Sigmoid colon (tissue), 4 donors: ENCODE measurements at regions not wholly inside any gene's neighbourhood (a gene's known extent, or its start where the extent isn't known, plus 50 kb on each side); places are given as distances from the start of the nearest gene placed in this dataset.

ENCODE experiments used
- CTCF ChIP-seq, 4 experiments: fragments of 450-650 bp in 3 of 4; fragments of 200-600 bp in 1 of 4; IDR thresholded peaks; one replicate each; pipeline ENCODE4 v1.5.1; 2016 to 2019; ENCODE audit warnings: antibody characterized with exemption in 4 of 4, mild to moderate bottlenecking in 3 of 4, moderate library complexity in 2 of 4
- POLR2A ChIP-seq, 2 donors: fragments of 450-650 bp; IDR thresholded peaks; one replicate each; pipeline ENCODE4 v1.6.1; 2016; ENCODE audit warnings: antibody characterized with exemption in 2 of 2, mild to moderate bottlenecking in 2 of 2, moderate library complexity in 2 of 2
- POLR2AphosphoS5 ChIP-seq, 4 donors: sonication (generic); formaldehyde crosslinking; IDR thresholded peaks; one replicate each; pipeline ENCODE4 v1.6.1; 2017; ENCODE audit warnings: antibody characterized with exemption in 4 of 4

DNA sequence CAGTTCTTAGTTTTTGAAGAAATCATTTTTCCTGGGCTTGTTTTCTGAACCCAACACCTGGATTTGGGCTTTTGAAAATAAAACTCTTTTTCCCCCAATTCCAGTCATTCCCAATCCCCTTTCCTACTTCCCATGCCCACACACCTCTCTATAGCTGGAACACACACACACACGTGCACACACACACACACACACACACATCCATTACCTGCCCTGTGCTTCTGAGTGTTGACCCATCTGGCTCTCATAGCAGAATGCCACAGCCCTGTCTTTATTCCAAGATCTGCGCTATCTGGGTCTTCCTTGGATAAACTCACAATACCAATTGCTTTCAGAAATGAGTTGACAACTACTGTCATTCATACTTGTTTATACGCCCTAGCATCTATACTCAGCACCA, 54.9 kb upstream of the C4orf54 start:
- TF ChIP-seq POLR2AphosphoS5 (IDR thresholded peaks at IDR 0.05) = no peak
- TF ChIP-seq CTCF (IDR thresholded peaks at IDR 0.05) = no peak
- no peak for TF ChIP-seq POLR2A (IDR thresholded peaks at IDR 0.05)
